GM18502 (cell line): ENCODE measurements at regions not wholly inside any gene's neighbourhood (a gene's known extent, or its start where the extent isn't known, plus 50 kb on each side); places are given as distances from the start of the nearest gene placed in this dataset.

ENCODE experiments used
- ATAC-seq: cut with Tn5 transposase; IDR thresholded peaks from one replicate; pipeline ENCODE4 v1.9.1; 2021; ENCODE audit warnings: mild to moderate bottlenecking; ENCODE audit not compliant: unreplicated experiment, poor library complexity

DNA sequence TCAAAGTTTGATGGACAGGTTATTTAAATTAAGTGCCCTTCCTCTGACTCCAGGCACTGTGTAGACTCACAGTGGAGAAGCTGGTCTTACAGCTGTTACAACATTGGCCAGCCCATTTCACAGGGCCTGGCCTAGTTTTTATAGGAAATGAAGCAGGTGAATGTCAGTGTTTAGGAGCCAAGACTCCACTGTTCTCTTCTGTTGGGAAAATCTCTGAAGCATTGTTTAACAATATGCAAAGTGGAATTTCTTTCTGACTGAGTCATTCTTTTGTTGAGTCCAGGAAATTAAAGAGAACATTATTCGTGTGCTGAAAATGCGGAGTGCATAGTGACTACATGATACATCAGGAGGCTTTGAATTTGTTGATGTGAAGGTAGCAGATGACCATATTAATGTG lies 64.7 kb downstream of the ARRDC4 start:
- no peak for ATAC-seq

DNA sequence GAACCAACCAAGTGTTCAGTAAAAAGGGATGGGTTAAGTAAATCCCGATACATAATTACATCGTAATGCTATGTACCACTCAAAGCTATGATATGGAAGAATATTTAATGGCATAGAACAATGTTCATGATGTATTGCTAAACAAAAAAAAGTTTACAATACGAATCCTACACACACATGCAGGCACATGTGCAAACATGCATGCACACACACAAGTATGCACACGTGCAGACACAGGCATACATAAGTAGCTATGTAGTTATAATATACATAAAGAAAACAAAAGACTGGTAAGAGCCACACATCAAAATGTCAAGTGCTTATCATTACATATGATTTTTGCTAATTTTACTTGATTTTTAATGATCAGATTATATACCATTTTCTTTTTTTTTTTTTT lies 74.2 kb downstream of the ARRDC4 start:
- no peak for ATAC-seq

DNA sequence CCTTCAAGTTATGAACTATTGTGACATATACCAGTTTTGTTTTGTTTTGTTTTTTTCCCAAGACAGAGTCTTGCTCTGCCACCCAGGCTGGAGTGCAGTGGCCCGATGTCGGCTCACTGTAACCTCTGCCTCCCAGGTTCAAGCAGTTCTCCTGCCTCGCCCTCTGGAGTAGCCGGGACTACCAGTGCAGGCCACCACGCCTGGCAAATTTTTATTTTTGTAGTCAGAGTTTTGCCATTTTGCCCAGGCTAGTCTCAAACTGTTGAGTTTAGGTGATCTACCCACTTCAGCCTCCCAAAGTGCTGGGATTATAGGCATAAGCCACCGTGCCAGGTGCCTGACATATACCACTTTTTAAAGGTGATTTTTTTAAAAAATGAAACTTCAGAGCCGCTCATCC lies 74.6 kb downstream of the ARRDC4 start:
- ATAC-seq, result no peak

DNA sequence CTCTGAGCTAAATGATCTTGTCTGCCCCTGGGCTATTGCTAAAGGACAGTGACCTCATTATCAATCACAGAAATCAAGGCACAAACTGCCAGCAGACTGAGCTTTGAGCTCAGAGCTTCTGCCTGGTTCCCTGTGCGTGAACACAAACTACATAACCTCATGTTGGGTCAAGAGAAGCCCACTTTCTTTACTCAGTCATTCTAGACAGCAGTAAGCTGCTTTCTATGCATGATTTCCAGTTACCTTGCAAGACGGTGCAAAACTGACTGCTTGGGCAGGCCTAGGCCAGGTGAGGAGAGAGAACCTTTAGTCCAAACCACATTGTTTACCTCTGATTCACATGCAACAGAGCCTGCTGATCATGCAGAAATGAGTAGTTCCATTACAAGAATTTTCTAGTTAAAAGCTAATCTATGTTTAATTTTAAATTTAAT lies 75.1 kb downstream of the ARRDC4 start:
- ATAC-seq, result no peak

DNA sequence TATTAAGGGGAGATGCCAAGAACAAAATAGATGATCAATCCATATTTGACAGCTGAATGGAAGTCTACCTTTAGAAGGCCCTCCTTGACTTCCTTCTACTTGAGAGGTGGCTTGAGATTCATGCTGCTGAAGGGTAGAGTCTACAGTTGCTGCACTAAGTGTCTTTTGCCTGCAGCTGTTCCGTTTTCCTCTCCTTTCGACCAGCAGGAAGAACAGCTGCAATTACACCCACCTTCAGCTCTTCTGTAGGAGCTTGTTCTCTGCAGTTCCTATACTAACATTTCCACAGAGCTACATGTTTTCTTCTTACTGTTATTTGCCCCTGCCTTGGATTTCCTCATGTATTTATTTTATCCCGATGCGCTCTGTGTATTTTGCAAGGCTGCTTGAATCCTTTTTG lies 79.1 kb downstream of the ARRDC4 start:
- no peak for ATAC-seq

DNA sequence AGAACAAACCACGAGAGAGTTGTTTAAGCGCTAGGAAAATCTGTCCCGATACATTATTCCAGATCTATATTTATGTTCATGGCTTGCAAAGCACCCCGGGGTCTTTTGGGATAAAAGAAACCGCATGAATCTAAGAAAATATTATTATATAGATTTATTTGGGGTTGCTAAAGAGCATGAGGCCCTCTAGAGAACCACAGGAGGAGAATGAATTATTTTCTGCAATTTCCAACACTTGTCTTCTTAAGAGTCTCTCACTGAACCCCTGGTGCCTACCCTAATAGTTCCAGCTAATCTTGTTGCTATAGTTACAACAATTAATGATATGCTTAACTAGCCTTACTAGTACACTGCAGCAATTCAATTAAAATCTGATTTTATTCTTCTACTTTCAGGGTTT lies 79.6 kb downstream of the ARRDC4 start:
- no peak for ATAC-seq

DNA sequence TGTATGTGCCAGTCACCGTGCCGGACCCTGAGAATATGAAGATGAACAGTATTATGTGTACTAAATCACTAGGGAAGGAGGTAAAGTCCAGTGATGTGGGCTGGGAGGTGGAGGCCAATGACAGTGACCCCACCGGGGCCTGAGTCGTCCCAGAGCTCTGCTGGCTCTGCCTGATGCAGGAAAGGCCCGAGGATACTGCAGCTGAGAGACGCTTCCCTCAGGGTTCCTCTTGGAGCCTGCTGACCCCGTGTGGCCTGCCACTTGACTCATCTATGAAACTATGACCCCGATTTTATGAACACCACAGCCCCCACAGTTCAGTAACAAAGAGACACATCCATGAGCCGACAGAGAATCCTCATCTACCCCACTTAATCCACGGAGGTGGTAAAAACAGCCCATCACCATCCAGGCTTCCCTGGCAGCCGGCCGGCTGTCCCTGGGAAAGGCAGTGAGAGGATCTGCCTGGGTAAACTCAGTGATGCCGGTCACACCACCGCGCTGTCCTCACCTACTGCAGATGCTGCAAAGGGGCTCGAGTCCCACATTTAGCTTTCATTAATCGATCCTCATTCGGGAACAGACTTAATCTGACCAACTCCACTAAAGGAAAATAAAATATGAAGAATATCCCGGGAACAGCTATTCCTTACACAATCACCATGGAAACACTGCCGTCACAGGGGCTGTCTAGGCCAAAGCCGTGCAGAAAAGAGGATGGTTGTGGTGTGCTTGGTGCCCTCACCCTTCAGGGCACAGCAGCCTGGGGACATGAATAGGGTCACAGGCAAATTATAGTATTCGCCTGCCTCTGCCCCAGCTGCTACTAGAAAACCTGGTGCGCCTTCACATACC lies 82.9 kb downstream of the ARRDC4 start:
- no peak for ATAC-seq

DNA sequence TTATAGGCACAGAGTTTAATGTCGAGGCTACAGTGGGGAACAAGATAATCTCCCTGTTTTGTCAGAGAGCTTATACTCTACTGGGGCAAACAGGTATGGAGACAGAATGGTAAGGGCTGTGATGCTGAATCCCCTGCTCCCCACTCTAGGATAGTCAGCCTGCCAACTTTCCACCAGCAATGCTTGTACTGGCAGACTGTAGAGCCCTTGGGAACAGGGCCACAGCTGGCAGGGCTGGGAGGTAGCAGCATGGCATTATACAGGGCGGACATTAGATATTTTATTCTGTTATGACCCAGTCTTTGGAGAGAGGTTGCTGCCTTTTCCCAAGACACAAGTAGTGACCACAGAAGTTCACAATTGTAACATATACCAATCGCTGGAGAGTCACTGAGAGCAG lies 91.2 kb downstream of the ARRDC4 start:
- no peak for ATAC-seq

DNA sequence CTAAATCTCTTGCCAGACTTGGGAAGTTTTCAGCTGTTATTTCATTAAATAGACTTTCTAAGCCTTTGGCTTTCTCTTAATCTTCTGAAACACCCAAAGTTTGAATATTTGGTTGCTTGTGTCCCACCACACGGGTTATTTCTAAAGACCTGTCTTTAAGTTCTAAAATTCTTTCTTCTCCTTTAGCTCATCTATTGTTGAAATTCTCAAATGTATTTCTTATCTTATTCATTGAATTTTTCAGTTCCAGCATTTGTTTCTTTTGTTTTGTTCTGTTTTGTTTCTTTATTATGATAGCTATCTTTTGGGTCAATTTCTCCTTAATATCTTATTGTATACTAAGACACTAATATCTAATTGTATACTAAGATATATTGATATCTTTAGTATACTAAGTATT lies 97.0 kb downstream of the ARRDC4 start:
- no peak for ATAC-seq

DNA sequence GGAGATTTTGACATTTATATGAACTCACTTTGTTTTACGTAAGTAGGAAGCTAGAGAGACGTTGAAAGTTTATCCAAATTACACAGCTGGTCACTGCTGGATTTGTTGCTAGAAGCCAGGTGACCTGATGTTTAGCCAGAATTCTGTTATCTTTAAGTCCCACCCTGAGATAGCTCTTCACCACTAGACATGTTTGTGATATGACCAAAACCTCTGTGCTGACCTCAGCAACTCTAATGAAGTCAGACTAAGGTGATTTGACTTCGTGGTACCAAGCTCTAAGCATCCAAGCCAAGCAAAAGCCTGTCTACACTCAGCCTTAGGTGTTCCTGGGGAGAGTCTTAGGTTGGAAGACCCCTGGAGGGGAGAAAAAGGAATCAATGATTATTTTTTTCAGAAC lies 102.4 kb downstream of the ARRDC4 start:
- no peak for ATAC-seq

DNA sequence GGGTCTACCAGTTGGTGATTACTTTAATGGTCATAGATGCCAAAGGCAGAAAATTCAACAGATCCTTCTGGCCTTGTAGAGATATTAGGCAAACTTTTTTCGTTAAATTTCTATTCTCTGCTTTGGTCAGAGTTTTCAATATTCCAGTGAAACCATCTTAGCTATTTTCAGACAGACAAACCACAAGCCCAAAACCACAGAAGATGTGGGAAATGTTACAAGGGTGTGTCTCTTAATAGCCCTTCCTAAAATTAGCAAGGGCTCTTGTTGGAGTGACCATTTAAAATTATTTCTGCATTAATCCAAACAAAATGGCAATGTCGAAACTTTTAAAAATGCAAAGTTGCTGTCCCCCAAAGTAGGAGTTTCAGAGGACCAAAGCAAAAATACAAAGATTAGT lies 102.8 kb downstream of the ARRDC4 start:
- no peak for ATAC-seq

DNA sequence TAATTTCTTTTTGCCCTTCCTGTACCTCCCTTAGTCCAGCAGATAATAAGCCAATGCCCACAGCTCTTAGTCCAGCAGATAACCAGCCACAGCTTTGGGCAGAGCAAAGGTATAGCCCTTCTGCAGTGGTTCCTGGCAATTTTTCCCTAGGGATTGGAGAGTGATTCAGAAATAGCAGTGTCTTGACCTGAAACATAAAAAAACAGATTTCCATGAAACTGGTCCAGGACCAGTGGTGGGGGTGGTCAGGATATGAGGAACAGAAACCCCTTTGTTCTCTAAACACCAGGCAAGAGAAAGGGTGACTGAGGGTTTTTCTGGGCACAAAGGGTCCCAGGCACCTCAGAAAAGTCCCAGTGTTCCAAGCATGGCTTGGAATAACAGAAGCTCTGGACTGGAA lies 103.4 kb downstream of the ARRDC4 start:
- no peak for ATAC-seq

DNA sequence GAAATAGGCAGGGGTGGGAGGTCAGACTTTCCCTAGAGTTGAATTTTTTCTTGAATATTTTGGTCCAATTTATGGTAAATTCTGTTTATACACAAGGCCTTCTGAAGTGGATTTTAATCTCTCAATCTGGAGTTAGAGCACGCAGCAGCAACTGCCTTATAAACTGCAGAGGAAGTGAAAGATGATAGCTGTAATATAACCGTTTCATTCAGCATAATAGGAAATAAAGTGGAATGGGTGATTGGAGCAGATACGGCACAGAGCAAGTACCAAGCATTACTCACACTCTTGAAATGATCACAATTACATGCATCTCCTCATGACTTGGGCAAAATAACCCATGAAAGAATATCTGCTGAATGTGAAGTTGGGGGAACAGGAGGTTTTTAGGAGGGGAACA lies 106.8 kb downstream of the ARRDC4 start:
- no peak for ATAC-seq

DNA sequence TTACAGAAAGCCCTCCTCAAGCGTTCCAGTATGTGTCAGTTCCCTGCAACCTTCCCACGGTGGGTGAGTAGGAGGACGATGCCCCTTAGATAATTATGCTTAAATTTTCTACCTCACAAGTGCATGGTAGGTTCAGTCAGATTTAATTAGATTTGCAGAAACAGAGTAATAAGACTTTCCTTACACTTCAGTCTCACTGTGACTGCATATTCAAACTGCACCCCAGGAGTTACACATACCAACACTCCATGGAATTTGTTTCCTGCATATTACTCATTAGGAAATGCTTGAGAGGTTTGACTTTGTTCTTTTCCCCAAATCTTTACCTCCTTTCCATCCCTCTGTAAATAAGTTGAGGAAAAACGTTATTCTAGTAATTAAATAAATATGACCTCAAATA lies 108.8 kb downstream of the ARRDC4 start:
- no peak for ATAC-seq

DNA sequence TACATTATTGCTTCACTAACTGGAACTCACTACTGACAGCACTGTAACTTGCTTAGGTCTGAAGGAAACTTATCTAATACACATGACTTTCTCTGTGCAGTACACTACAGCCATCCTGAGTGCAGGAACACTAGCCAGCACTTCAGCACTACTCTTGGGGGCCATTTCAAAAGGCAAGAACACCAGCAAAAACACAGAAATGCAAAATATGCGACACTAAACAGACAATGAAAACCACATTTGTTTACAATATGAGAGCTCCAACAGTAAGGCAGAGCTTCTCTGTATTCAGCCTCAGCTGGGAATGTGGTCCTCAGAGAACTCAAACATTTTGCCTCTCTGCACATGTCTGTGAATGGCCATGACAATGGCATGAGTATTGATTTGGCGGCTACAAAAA lies 109.6 kb downstream of the ARRDC4 start:
- ATAC-seq, result no peak

DNA sequence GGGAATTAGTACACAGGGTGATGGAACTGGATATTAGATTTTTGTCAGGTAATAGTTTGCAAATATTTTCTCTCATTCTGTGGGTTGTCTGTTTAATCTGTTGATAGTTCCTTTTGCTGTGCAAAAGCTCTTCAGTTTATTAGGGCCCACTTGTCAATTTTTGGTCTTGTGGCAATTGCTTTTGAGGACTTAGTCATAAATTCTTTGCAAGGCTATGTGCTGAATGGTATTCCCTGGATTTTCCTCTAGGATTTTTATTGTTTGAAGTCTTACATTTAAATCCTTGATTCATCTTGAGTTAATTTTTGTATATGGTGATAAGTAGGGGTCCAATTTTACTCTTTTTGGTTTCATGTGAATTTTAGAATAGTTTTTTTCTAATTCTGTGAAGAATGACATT lies 111.3 kb downstream of the ARRDC4 start:
- ATAC-seq, result no peak

DNA sequence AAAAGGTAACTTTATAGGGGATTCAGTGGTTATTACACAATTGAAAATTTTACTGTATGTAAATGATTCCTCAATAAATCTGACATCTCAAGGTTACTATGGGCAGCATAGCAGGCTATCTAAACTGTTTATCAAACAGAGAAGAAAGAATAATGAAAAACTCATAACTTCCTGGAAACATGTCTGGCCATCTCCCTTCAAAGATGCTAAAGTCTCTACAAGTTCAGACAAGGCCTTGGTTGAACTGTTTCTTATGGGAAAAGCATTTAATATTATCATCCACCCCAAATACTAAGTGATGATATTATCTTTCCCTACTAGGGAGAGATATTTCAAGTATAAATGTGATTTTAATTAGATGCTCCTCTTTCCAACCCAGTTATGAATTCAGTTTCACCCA lies 114.9 kb downstream of the ARRDC4 start:
- ATAC-seq, result no peak

DNA sequence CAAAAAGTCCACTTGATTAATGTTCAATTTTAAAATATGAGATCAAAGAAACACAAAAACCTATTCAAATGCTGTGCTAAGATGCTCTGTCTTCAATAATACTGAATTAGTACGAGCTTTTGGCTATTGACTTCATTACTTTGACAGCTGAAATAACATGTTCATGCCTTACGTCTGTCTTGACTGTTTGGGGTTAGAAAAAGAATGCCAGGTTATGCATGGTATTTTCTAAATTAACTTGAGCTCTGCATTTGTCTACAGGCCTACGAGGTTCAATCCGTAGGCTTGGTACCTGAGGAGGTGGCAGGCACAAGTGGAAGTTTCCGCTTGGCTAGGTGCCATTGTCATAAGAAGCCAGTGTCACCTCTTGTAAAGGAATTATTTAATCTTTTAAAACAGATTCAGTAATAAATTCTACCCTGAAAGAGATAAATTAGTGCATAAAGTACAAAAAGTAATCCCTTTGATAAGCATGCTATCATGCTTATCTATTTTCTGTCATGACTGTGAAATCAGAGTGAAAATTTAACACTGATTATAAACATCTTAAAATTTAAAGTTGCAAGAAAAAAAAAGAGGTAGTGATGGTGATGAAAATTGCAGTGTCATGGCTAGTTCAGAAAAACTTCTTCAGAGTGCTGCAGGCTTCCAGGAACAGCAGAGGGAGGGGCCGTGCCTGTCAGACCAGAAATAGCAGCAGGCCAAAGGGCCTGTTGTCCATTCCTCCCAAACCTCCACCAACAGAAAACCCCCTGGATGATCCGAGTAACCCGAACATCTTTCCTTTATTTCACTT lies 115.7 kb downstream of the ARRDC4 start:
- no peak for ATAC-seq

DNA sequence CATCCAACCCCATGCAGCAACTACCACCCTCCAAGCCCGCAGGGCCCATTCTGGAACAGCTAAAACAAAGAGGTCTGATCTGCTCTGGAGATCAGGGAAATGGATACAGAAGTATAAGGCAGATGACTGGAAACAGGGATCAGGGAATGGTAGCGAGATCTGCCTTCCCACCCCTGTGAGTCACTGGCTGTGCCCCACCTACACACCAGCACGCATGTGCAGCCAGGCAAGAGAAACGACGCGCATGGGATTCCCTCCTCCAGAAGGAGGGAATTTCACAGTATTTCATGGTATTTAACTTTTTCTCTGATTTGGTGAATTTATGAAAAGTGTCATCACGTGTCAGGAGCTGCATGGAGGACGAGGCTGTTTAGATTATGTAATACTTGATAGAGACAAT lies 116.7 kb downstream of the ARRDC4 start:
- ATAC-seq, result no peak

DNA sequence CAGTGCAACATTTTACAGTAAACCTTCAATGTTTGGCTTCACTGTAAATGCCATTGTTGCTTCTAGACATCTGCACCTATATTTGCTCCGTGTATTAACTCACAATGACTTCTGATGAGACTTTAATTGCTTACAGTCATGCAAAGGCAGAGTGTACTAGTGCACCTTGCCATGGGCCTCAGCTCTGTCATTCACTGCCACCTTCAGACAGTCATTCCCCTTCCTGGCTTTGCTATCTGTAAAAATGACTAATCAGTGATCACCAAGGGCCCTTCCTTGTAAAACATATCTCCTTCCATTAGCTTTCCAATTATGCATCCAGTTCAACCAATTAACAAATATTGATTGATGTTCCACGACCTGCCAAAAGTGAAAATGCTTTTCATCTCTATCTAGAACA lies 120.3 kb downstream of the ARRDC4 start:
- ATAC-seq, result no peak

DNA sequence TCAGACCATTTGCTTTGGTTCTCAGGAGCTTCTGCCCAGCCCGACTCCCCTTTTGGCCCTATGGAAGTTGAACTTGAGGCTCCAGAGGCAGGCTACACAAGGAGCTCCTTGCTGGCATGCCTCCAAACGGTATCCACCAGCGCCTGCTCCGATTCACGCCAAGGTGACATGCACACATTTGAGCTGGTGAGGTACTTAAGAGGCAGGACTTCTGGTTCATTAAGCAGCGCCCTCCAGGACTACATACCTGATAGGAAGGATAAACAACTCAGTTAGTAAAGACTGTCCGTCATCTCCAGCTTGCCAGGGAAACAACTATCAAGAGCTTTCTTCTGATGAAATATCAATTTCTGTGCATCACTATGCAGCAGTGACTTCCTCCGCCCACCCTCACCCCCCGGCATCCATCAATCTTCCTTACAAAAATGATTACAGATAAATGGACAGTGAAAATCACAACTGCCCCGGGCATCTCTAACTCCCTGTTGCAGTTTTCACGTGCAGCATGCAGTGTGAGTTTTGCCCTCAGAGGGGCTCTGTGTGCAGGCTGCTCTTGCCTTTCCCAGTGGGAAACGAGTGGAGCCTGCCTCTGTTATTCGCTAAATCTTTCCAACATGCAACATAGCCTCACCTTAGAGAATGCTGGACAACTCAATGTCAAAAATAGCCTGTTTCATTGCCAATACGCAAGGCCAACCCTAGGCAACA lies 122.9 kb downstream of the ARRDC4 start:
- no peak for ATAC-seq
